ENCODE measurements at regions not wholly inside any gene's neighbourhood (a gene's known extent, or its start where the extent isn't known, plus 50 kb on each side); places are given as distances from the start of the nearest gene placed in this dataset.
A peak's percentile ranks its signal among the peaks of the same experiment; 100 is the strongest.

GRCh38 chr3:124492824-124493223 lies 237.4 kb upstream of the UMPS start:
- TF ChIP-seq POLR2A (IDR thresholded peaks at IDR 0.05) (no peak), CTCF (IDR thresholded peaks at IDR 0.05) (peak in 2 of 3 donors; percentile 37 to 58), POLR2AphosphoS5 (IDR thresholded peaks at IDR 0.05) (peak in 1 of 3 donors; percentile 35)
